Right ventricle myocardium superior (tissue), 1 donor: ENCODE measurements at regions not wholly inside any gene's neighbourhood (a gene's known extent, or its start where the extent isn't known, plus 50 kb on each side); places are given as distances from the start of the nearest gene placed in this dataset.
"Not testable (repeated sequence)": the region's sequence is repeated elsewhere in the genome, so short reads cannot be mapped to it uniquely, and the experiment has no call there.

Experiments used
- ATAC-seq: fragments of 200-7000 bp; cut with Tn5 transposase; one replicate; pipeline ENCODE4 v1.9.1; 2020; ENCODE audit warnings: mild to moderate bottlenecking; ENCODE audit not compliant: poor library complexity
- DNase-seq: peaks from one replicate; pipeline ENCODE4 v3.0.0-alpha.2; 2020
- intact Hi-C: fragments of 100-400 bp; cut with DNase I; formaldehyde crosslinking; loops from one replicate; pipeline ENCODE4 v1.11.2; 2022
- donor health status: DM: no; HTN: yes; CAD: no; lungs with severe emphysema.

GRCh38 chr2:212892193-212892592, 259.2 kb downstream of the IKZF2 start:
- ATAC-seq (no peak), DNase-seq (no peak)
- intact Hi-C loops, result loop anchor here (10.0 kb wide), 1 partner anchor 117 kb away; no protein-coding TSS in a partner anchor

GRCh38 chr2:212891580-212891979, 259.8 kb downstream of the IKZF2 start:
- intact Hi-C loops, result loop anchor here (10.0 kb wide), 1 partner anchor 117 kb away; no protein-coding TSS in a partner anchor
- no peak for DNase-seq
- ATAC-seq, result no peak

- ATAC-seq (no peak), DNase-seq (no peak)
- intact Hi-C loops, result no loop called here
Observed at GRCh38 chr2:212882626-212883025, 268.8 kb downstream of the IKZF2 start.

GRCh38 chr2:212876556-212876955, 274.9 kb downstream of the IKZF2 start:
- ATAC-seq, DNase-seq, intact Hi-C loops: not testable (repeated sequence)

GRCh38 chr2:212875950-212876349, 275.5 kb downstream of the IKZF2 start:
- DNase-seq, ATAC-seq, intact Hi-C loops: not testable (repeated sequence)

GRCh38 chr2:212873256-212873655, 278.2 kb downstream of the IKZF2 start:
- no peak for ATAC-seq
- intact Hi-C loops, result no loop called here
- no peak for DNase-seq

GRCh38 chr2:212871597-212871996, 279.8 kb downstream of the IKZF2 start:
- no peak for DNase-seq
- intact Hi-C loops, result no loop called here
- ATAC-seq, result no peak

GRCh38 chr2:212864186-212864585, 287.2 kb downstream of the IKZF2 start:
- DNase-seq (no peak), ATAC-seq (no peak)
- intact Hi-C loops, result no loop called here

- intact Hi-C loops, result no loop called here
- ATAC-seq (no peak), DNase-seq (no peak)
Observed at GRCh38 chr2:212863185-212863588, 288.2 kb downstream of the IKZF2 start.

GRCh38 chr2:212858496-212858895, 292.9 kb downstream of the IKZF2 start:
- ATAC-seq (no peak), DNase-seq (no peak)
- intact Hi-C loops, result no loop called here

GRCh38 chr2:212854771-212855170, 296.6 kb downstream of the IKZF2 start:
- intact Hi-C loops, result no loop called here
- DNase-seq, result no peak
- no peak for ATAC-seq

GRCh38 chr2:212854116-212854515, 297.3 kb downstream of the IKZF2 start:
- intact Hi-C loops, result no loop called here
- ATAC-seq (no peak), DNase-seq (no peak)

GRCh38 chr2:212845941-212846340, 305.5 kb downstream of the IKZF2 start:
- intact Hi-C loops, result no loop called here
- ATAC-seq, result no peak
- no peak for DNase-seq

- no peak for DNase-seq
- ATAC-seq, result no peak
- intact Hi-C loops, result no loop called here
Observed at GRCh38 chr2:212843409-212844199, 305.0 kb upstream of the ERBB4 start.

GRCh38 chr2:212842544-212843185, 304.1 kb upstream of the ERBB4 start:
- intact Hi-C loops, result no loop called here
- DNase-seq (no peak), ATAC-seq (no peak)

GRCh38 chr2:212841460-212841859, 302.9 kb upstream of the ERBB4 start:
- no peak for ATAC-seq
- no peak for DNase-seq
- intact Hi-C loops, result no loop called here

GRCh38 chr2:212832211-212833195, 293.9 kb upstream of the ERBB4 start:
- DNase-seq (no peak), ATAC-seq (no peak)
- intact Hi-C loops, result no loop called here

- no peak for ATAC-seq
- intact Hi-C loops, result no loop called here
- no peak for DNase-seq
Observed at GRCh38 chr2:212831671-212832199, 293.1 kb upstream of the ERBB4 start.

- ATAC-seq, result no peak
- intact Hi-C loops, result no loop called here
- no peak for DNase-seq
Observed at GRCh38 chr2:212816267-212816666, 277.7 kb upstream of the ERBB4 start.
